H54 (cell line): ENCODE measurements at regions not wholly inside any gene's neighbourhood (a gene's known extent, or its start where the extent isn't known, plus 50 kb on each side); places are given as distances from the start of the nearest gene placed in this dataset.

Source experiments
- DNase-seq: peaks from one replicate; pipeline ENCODE4 v3.0.0; 2011; ENCODE audit warnings: low spot score, mixed read lengths; ENCODE audit not compliant: insufficient read length
- FAIRE-seq: peaks from 3 replicates; lab custom pipeline; 2011; peaks lifted over from hg19 to GRCh38; lab: Jason Lieb, UNC
- POLR2A ChIP-seq: IDR thresholded peaks from 2 replicates; pipeline ENCODE4 v1.6.1; 2011; ENCODE audit warnings: low read depth, mild to moderate bottlenecking, low read length

- DNase-seq (no peak), FAIRE-seq (no peak)
- no peak for TF ChIP-seq POLR2A
Observed at GRCh38 chr22:48945621-48946458, 881.8 kb downstream of the BRD1 start.

DNA sequence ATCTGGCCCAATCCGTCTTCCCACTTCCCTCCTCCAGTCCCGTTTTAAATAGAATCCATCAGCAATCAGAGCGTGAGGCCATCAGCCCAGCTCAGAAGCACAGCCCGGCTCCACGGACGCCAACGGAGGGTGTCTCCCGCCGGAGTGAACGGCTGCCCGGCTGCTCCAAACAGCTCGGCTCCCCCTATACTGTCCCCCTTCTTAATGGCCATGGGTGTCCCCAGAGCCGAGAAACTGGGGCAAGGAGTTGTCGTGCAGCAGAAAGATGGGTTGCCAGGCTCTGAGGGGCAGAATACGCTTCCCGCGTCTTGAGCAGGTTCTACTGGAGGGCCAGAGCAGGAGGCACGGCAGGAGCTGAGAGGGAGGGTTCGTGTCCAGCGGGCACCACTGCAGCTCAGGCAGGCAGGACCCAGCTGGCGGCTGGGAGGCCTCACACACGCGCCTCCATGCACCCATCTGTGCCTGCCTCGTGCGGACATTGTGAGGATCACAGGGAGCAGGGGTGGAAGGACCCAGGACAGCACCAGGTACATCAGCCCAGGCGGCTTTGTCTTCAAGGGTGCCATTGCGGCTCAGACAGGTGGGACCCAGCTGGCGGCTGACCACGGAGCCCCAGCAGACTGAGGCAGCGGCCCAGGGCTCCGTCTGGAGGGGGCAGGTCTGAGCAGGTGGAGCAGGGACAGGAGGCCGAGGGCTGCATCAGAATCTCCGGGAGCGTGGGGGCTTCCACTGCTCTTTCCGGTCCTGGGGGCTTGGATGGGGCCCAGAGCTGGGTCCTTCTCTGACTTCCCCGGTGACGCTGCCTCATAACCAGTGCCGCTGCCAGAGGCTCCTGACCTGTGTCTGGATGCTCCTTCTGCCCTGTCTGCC, 882.7 kb downstream of the BRD1 start:
- FAIRE-seq: no peak
- no peak for DNase-seq
- TF ChIP-seq POLR2A: no peak

- FAIRE-seq: no peak
- no peak for DNase-seq
- no peak for TF ChIP-seq POLR2A
Observed at GRCh38 chr22:48944433-48944750, 883.3 kb downstream of the BRD1 start.

- no peak for FAIRE-seq
Observed at GRCh38 chr22:48943567-48944432, 883.9 kb downstream of the BRD1 start.

DNA sequence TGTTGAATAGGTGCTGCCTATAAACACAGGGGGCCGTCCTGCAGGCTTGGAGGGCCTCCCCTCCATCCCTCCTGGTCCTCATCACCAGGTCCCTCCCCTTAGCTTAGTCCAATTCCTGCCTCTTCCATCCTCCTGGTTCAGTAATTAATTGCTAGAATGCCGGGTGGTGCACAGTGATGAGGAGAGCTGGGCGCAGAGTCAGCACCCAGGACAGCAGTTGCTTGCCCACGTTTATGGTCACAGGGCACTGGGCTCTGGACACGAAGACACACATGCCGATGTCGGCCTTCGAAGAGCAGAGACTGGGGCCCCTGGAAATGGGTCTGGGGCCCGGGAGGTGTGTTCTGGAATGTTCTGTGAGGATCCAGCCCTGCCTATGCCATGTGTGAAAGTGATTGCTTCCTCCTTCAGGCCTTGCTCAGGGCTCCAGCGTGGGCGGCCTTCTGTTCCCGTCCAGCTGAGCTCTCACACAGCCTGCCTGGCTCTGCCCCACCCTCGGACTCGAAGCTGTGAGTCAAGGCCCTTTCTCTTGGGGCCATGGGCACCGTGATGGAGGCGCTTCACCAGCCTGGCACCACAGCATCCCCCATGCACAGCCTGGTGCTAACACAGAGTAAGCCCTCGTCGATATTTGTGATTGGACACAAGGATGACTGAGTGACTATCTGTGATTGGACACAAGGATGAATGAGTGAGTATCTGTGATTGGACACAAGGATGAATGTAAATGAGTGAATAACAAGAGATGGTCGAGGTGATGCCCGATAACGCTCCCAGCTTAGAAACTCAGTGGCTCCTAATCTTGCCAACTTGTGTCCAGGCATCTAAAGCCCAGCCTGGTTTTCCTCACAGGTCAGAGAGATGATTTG, 884.7 kb downstream of the BRD1 start:
- TF ChIP-seq POLR2A: no peak
- no peak for DNase-seq
- FAIRE-seq: no peak

More at GRCh38 chr22:48943567-48944432, 883.9 kb downstream of the BRD1 start:
- DNase-seq: no peak
- TF ChIP-seq POLR2A: no peak

DNA sequence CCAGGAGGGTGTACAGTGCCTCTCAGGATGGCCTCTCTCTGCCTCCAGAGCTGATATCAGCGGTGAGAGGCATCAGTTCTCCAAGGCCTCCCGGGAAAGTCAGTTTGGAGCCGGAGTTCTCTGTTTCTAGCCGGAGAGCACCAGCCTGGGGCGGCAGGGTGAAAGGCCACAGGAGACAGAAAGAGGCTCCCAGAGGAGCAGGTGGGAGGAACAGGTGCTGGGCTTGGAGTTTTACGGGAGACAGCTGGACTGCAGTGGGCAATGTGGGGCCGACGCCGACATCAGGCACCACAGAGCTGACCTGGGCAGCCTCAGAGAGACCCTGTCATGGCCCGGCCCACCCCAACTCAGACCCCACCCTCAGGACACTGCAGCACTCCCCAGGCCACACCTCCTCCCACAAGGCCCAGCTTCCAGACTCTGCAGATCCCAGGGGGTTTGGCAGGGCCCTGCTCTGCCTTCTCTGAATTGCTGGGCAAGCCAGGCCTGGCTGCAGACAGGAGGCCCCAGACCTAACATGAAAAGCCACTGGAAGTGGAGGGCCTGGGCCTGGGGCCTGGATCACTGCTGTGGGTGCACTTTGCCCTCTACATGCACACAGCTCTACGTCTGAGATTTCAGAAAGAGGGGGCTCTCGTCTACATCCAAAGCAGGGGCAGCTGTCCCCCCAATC, 885.6 kb downstream of the BRD1 start:
- TF ChIP-seq POLR2A: no peak
- FAIRE-seq (no peak), DNase-seq (no peak)

GRCh38 chr22:48941033-48941902, 886.4 kb downstream of the BRD1 start:
- no peak for TF ChIP-seq POLR2A
- FAIRE-seq (no peak), DNase-seq (no peak)

DNA sequence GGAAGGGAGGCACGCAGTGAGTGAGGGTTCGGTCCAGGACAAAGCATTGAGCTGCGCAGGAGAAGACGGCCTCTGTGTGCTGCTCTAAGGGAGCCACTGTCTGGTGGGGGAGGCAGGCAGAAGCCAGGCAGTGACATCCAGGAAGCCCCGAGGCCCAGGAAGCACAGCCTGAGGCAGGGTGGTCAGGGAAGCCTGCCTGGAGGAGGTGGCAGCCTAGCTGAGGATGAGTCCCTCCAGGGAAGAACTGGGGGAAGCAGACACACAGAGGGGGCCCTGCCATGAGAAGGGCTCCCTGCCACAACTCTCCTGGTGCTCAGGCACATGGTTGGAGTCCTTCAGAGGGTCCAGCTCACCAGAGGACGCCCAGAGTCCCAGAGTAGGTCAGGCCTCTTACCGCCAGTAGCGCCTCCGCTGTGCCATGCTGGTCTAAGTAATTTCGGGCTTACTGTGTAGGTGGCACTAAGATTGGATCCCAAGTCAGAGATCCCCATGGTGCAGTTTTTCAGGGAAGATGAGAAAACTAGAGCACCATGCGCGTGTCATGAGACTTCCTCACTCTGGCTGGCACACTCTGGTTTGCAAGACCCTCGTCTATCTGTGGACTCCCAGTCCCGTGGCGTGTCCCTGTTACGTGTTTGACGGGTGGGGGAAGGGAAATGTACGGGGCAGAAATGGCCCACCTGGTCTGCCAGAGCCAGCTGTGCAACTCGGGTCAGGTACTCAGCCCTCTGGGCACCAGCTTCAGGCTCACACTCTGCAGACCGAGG, 887.2 kb downstream of the BRD1 start:
- TF ChIP-seq POLR2A: no peak

DNA sequence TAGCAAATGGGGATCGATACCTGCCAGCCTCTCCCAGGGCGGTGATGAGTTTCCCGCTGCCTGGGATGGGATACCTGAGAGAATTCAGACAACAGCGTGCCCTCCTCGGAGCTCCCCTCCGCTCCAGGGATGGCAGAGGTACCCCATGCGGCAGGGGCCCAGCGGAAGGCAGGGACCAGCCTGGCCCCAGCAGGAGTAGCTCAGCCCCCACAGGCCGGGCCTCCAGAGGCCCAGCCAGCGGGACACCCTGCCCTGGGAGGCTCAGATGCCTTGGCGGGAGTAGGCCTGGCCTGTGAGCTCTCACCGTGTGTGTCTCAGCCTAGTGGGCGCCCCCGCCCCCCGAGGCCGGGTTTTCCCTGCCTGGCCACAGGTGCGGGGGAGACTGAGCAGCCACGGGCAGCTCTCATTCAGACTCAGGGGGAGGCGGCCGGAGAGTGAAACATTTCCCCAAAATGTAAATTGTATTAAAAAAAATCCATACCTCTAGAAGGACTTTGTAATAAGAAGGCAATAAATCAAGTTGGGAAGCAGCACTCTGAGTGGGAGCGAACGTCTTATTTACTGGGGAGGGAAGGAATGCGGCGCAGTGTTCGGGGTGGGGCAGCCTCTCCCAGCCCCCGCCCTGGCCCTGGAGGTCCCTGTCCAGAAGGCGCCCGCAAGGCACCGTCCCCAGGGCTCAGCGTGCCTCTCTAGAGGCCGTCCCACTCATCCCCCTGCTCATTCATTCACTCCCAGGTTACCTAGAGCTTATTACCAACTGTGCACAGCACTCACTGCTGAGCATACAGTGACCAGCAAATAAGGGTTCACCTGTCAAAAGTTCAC, 888.0 kb downstream of the BRD1 start:
- DNase-seq (no peak), FAIRE-seq (no peak)
- TF ChIP-seq POLR2A: no peak

More for the DNA sequence above, 887.2 kb downstream of the BRD1 start:
- FAIRE-seq (no peak), DNase-seq (no peak)

DNA sequence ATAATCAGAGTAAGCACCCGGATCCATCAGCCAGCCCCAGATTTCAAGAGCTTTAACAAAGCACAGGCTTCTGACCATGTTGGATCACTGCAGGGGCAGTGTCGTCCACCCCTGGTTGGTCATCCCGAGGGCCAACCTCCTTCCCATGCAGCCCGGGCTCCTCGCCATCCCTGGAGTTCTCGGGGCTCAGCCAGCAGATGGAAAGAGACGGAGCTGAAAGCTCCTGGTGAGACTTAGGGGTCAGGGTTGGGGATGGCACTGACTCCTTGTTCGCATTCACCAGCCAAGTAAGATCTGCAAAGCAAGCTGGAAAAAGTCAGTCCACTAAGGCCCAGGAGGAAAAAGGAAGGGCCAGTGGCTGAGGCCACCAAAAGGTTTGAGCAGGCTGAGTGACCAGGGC, 888.9 kb downstream of the BRD1 start:
- no peak for TF ChIP-seq POLR2A
- no peak for DNase-seq
- FAIRE-seq: no peak
